HEK293T (cell line): ENCODE measurements at regions not wholly inside any gene's neighbourhood (a gene's known extent, or its start where the extent isn't known, plus 50 kb on each side); places are given as distances from the start of the nearest gene placed in this dataset.

Experiments
- CTCF ChIA-PET: fragments of 350-600 bp; formaldehyde crosslinking; extraction: SDS; loops from one replicate; lab custom pipeline; 2021; ENCODE audit warnings: antibody characterized with exemption, inconsistent platforms; lab: Yijun Ruan, JAX
- POLR2A ChIA-PET: fragments of 350-600 bp; formaldehyde crosslinking; extraction: SDS; loops from one replicate; lab custom pipeline; 2020; ENCODE audit warnings: antibody characterized with exemption, inconsistent platforms; lab: Yijun Ruan, JAX
- DNase-seq: peaks from one replicate; pipeline ENCODE4 v3.0.0; 2012; ENCODE audit warnings: mixed read lengths; ENCODE audit errors: extremely low spot score
- ARNT ChIP-seq: fragments of 450-650 bp; IDR thresholded peaks from 2 replicates; pipeline ENCODE4 v1.6.1; 2017; ENCODE audit warnings: mild to moderate bottlenecking
- BHLHE40 ChIP-seq: fragments of 450-650 bp; IDR thresholded peaks from 2 replicates; pipeline ENCODE4 v1.6.1; 2016; ENCODE audit warnings: mild to moderate bottlenecking, moderate library complexity, borderline replicate concordance
- CTBP1 ChIP-seq: fragments of 450-650 bp; IDR thresholded peaks from 2 replicates; pipeline ENCODE4 v1.6.1; 2016; ENCODE audit warnings: borderline replicate concordance
- ELF4 ChIP-seq: fragments of 450-650 bp; IDR thresholded peaks from 2 replicates; pipeline ENCODE4 v1.6.1; 2017; ENCODE audit warnings: antibody characterized with exemption
- FOXA1 ChIP-seq: fragments of 450-650 bp; IDR thresholded peaks from 2 replicates; pipeline ENCODE4 v1.6.1; 2016; ENCODE audit warnings: mild to moderate bottlenecking
- FOXK2 ChIP-seq: fragments of 450-650 bp; IDR thresholded peaks from 2 replicates; pipeline ENCODE4 v1.6.1; 2016; ENCODE audit warnings: mild to moderate bottlenecking
- FOXM1 ChIP-seq: fragments of 450-650 bp; IDR thresholded peaks from 2 replicates; pipeline ENCODE4 v1.6.1; 2017; ENCODE audit warnings: mild to moderate bottlenecking, borderline replicate concordance
- HDGF ChIP-seq: fragments of 450-650 bp; IDR thresholded peaks from 2 replicates; pipeline ENCODE4 v1.6.1; 2017; ENCODE audit warnings: antibody characterized with exemption, borderline replicate concordance
- L3MBTL2 ChIP-seq: fragments of 450-650 bp; conservative IDR thresholded peaks from 2 replicates; pipeline ENCODE4 v1.6.1; 2016; ENCODE audit warnings: mild to moderate bottlenecking
- LEF1 ChIP-seq: fragments of 450-650 bp; IDR thresholded peaks from 2 replicates; pipeline ENCODE4 v1.6.1; 2017; ENCODE audit warnings: mild to moderate bottlenecking, borderline replicate concordance
- NFRKB ChIP-seq: fragments of 450-650 bp; IDR thresholded peaks from 2 replicates; pipeline ENCODE4 v1.6.1; 2016; ENCODE audit warnings: mild to moderate bottlenecking, moderate library complexity
- PKNOX1 ChIP-seq: fragments of 450-650 bp; IDR thresholded peaks from 2 replicates; pipeline ENCODE4 v1.6.1; 2016
- SP1 ChIP-seq: fragments of 450-650 bp; IDR thresholded peaks from 2 replicates; pipeline ENCODE4 v1.6.1; 2017
- SUZ12 ChIP-seq: fragments of 450-650 bp; IDR thresholded peaks from 2 replicates; pipeline ENCODE4 v1.6.1; 2016; ENCODE audit warnings: mild to moderate bottlenecking
- TARDBP ChIP-seq: fragments of 450-650 bp; IDR thresholded peaks from 2 replicates; pipeline ENCODE4 v1.6.1; 2016
- ZNF384 ChIP-seq: fragments of 450-650 bp; IDR thresholded peaks from 2 replicates; pipeline ENCODE4 v1.6.1; 2016

GRCh38 chr20:60453388-60454246 is 495.4 kb downstream of the CDH26 start:
- DNase-seq, result peak; percentile 14
- ChIA-PET CTCF (no interaction called here), POLR2A (no interaction called here)
- TF ChIP-seq SUZ12, result no peak
- no peak for TF ChIP-seq ARNT
- TF ChIP-seq ZNF384, result no peak
- TF ChIP-seq FOXK2, result no peak
- TF ChIP-seq CTBP1, result no peak
- TF ChIP-seq FOXM1, result no peak
- TF ChIP-seq ELF4, result no peak
- no peak for TF ChIP-seq LEF1
- TF ChIP-seq HDGF, result no peak
- no peak for TF ChIP-seq BHLHE40

- no peak for TF ChIP-seq LEF1
- TF ChIP-seq BHLHE40, result no peak
- TF ChIP-seq SUZ12, result no peak
- TF ChIP-seq ZNF384, result no peak
- no peak for TF ChIP-seq NFRKB
- no peak for TF ChIP-seq FOXA1
- TF ChIP-seq TARDBP, result no peak
- TF ChIP-seq ARNT, result no peak
- TF ChIP-seq FOXM1, result no peak
- TF ChIP-seq PKNOX1, result no peak
- TF ChIP-seq ELF4, result no peak
- TF ChIP-seq L3MBTL2, result no peak
- no peak for TF ChIP-seq HDGF
- no peak for TF ChIP-seq CTBP1
- TF ChIP-seq SP1, result no peak
- TF ChIP-seq FOXK2, result no peak
- ChIA-PET CTCF (no interaction called here), POLR2A (no interaction called here)
- no peak for DNase-seq
Measured at GRCh38 chr20:60454491-60454890, 496.3 kb downstream of the CDH26 start.

- no peak for DNase-seq
- no peak for TF ChIP-seq ARNT
- no peak for TF ChIP-seq FOXA1
- no peak for TF ChIP-seq TARDBP
- no peak for TF ChIP-seq CTBP1
- TF ChIP-seq HDGF, result no peak
- no peak for TF ChIP-seq L3MBTL2
- no peak for TF ChIP-seq SUZ12
- no peak for TF ChIP-seq ELF4
- TF ChIP-seq ZNF384, result no peak
- no peak for TF ChIP-seq NFRKB
- no peak for TF ChIP-seq BHLHE40
- no peak for TF ChIP-seq FOXM1
- ChIA-PET POLR2A (no interaction called here), CTCF (interaction anchor here (0.6 kb wide), 1 partner anchor 473 kb away, joined by 4 read pairs; no protein-coding TSS in a partner anchor)
Measured at GRCh38 chr20:60455272-60455671, 497.0 kb downstream of the CDH26 start.

GRCh38 chr20:60459212-60459611 is 501.0 kb downstream of the CDH26 start:
- TF ChIP-seq LEF1 (no peak), TARDBP (no peak)
- CTCF ChIA-PET, result no interaction called here
- POLR2A ChIA-PET, result no interaction called here
- DNase-seq, result no peak

GRCh38 chr20:60461993-60462392 is 503.8 kb downstream of the CDH26 start:
- TF ChIP-seq ZNF384 (no peak), HDGF (no peak), SP1 (no peak), FOXM1 (no peak), ELF4 (no peak), ARNT (no peak), CTBP1 (no peak), L3MBTL2 (no peak)
- ChIA-PET CTCF (no interaction called here), POLR2A (no interaction called here)
- DNase-seq, result no peak

GRCh38 chr20:60463798-60464197 is 505.6 kb downstream of the CDH26 start:
- ChIA-PET POLR2A (no interaction called here), CTCF (no interaction called here)
- DNase-seq, result no peak
- TF ChIP-seq PKNOX1 (no peak), BHLHE40 (no peak), ZNF384 (no peak), L3MBTL2 (no peak), TARDBP (no peak), FOXM1 (no peak), ELF4 (no peak), NFRKB (no peak), HDGF (no peak), ARNT (no peak), SP1 (no peak)

GRCh38 chr20:60465439-60465838 is 507.2 kb downstream of the CDH26 start:
- CTCF ChIA-PET, result no interaction called here
- no peak for TF ChIP-seq ELF4
- no peak for TF ChIP-seq HDGF
- TF ChIP-seq PKNOX1, result no peak
- TF ChIP-seq BHLHE40, result no peak
- TF ChIP-seq SP1, result no peak
- TF ChIP-seq FOXA1, result no peak
- no peak for TF ChIP-seq CTBP1
- no peak for TF ChIP-seq L3MBTL2
- no peak for TF ChIP-seq ARNT
- TF ChIP-seq LEF1, result no peak
- TF ChIP-seq FOXM1, result no peak
- DNase-seq, result no peak
- POLR2A ChIA-PET, result no interaction called here
